GM18508 (cell line): ENCODE measurements at regions not wholly inside any gene's neighbourhood (a gene's known extent, or its start where the extent isn't known, plus 50 kb on each side); places are given as distances from the start of the nearest gene placed in this dataset.
"Not testable (repeated sequence)": the region's sequence is repeated elsewhere in the genome, so short reads cannot be mapped to it uniquely, and the experiment has no call there.

ENCODE experiments used
- ATAC-seq: cut with Tn5 transposase; IDR thresholded peaks from one replicate; pipeline ENCODE4 v1.9.1; 2021; ENCODE audit warnings: moderate number of reproducible peaks; ENCODE audit not compliant: insufficient read depth, unreplicated experiment

DNA sequence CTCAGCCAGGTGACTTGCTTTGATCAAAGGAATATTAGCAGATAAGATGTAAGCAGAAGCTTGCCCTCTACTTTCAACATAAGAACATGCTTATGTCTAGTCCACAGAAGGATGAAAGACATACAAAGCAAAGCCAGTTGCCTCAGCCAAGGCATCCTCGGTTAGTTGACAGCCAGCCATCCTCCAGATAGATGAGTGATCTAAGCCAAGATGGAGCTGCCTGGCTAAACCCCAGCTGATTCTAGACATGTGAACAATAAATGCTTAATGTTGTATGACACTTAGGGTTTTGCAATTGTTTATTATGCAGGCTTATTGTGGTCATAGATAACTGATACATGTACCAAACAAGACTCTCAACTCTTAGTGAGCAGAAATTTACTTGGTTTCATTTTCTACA lies 157.6 kb upstream of the TMTC2 start:
- ATAC-seq, result no peak

DNA sequence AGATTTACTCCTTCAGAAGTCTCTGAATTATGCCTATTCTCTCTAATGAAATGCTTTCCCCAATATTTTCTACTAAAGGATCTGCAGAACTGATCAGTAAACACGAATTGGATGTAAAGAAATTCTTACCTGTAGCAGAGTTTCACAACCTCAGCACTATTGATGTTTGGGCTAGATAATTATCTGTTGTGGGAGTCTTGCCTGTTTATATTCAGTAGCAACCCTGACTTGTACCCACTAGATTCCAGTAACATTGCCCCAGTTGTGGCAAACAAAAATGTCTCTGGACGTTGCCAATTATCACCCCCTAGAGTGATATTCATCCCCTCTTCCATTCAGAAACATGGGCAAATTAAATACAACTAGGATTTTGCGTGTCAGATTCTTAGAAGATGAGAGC lies 156.8 kb upstream of the TMTC2 start:
- ATAC-seq, result no peak

DNA sequence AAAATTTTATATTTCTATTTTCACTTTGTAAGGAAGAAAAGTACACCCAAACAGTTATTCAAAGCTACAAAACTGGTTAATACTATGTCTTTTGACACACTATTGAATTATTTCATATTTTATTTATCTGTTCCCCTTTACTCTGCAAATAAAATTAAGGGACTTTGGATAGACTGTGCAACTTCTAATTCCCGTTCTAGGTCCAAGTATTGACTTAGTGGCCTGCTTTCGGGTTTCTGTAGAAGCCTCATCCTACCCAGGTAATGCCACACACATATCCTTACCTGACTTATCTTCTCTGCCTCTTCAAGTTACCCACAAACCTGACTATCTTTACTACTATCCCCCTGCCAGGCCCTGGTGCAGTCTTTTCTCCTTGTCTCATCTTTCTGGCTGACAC lies 156.3 kb upstream of the TMTC2 start:
- no peak for ATAC-seq

DNA sequence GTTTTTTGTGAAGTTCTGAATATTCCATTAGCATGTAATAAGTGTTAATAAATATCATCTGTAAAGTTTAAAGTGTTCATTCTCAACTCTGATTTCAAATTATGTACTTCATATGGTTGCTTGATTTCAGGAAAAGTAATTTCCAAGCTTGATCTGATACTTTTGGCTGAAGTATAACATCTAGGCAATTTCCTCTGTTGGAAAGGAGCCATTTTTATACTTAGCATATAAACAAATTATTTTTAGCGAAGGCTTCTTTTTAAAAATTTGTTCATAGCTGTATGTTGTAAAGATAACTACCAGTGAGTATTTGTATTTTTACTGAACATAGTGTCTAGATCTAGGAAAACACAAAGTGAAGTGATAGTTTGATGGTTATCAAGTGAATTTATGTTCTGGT lies 153.4 kb upstream of the TMTC2 start:
- ATAC-seq, result no peak

DNA sequence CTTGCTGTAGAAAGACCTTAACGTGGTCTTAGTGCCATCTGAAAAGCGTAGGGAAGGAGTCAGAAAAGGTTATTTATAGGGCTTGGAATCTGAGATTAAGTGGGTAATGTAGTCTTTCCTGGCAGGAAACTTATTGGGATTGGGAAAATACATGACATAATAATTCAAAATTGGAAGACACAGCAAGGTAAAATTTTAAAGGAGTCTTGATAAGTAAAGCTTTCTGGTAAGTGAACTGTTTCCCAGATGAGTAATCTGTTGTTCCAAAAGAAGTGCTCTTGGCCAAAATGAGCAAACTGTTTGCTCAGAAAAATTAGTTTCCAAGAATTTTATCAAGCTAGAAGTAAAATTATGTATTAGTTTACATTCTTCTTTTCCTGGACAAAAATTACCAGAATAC lies 149.3 kb upstream of the TMTC2 start:
- ATAC-seq, result no peak

DNA sequence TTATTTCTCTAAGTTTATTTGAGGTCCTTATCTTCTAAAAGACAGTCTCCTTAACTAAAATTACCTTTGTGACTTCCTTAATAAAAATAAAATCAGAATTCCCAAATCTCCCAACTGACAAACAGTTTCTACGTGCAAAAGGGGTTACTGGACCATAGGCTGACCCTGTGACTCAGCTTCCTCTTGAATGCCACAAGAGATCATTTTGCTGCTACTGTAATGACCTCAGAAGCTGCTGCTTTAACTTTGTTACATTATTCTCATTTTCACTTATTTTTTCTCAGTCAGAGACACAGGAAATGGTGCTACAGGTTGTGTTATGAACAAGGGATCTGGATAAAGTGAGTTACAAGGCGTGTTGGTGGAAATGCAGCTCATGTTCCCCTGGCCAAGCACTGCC lies 132.2 kb upstream of the TMTC2 start:
- no peak for ATAC-seq

DNA sequence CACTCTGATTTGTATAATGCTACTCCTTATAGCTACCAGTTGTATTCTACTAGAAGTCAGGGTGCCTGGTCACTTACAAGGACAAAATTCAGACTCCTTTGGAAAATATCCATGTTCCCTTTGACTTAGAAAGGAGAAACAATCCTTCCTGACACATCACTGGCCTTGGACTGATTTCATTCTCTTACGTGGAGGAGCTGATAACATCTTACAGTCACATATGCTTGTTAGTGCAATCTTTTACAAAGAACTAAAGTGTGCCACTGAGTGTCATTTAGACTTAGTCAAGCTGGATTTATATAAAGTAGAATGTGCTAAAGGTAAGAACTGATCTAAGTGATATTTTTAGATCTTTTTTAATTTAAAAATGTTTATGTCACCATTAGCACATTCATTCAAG lies 131.0 kb upstream of the TMTC2 start:
- no peak for ATAC-seq

DNA sequence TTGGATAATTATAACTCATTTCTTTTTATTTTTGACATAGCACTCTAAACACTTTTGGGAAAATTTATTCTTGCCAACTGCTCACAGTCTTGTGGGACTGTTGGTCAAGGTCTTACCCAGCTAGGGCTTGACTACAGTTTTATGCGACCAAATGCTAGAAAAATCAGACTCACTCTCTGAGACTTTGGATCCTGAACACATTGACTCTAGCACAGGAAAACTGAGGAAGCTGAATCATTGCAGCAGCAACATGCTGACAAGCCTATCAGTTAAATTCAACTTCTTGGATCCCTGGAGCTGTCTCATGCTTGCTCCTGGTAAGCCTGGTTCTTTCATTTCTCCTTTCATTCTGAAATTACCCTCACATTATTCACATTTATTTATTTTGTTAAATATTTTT lies 120.7 kb upstream of the TMTC2 start:
- ATAC-seq, result no peak

DNA sequence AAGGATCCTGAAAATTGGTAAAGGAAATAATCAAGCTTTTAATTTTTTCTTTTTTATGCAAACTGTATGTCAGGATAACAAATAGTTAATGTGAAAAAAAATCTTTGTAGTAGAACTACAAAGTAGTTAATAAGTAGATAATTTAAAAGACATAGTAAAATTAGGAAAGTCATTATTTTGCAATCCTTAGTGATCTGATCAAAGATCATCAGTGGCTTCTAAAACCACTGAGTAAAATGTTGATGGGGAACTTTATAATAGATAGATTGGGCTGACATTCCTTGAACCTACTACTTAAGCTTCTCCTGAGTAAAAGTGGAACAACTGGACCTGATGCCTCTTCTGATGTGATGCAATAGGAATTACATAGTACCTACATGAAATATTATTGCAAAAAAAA lies 119.0 kb upstream of the TMTC2 start:
- no peak for ATAC-seq

DNA sequence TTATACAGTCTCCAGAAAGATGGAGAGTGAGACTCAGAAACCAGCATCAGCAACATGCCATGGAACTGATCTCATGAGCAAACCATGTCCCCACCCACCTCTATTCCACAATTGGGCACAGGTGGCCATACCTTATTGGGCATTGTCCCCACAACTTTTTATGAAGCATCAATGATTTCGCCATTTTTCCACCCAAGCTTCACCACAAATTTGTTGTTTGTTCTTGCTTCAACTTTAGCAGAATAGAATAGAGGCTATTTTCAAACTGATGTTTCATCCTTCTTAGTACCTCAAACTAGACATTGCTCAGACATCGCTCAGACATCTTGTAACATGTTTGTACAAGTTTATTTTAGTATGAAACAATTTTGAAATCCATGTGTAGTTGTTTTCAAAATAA lies 112.5 kb upstream of the TMTC2 start:
- ATAC-seq, result no peak

DNA sequence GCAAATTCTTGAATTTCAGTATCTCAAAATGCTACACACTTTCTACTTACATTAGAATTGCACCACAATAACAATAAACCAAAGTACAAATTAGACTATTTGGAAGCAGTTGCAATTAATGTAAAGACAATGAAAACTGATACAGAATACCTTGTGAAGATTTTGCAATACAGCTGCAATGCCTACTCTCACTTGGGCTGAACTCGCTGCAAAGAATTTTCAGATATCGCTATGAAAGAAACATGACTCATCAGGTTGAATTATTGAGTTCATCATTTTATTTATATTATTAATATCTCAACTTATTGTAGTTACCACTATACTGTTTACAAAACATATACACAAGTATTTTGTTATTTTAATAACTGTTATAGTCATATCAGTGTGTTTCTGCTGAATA lies 108.0 kb upstream of the TMTC2 start:
- no peak for ATAC-seq

DNA sequence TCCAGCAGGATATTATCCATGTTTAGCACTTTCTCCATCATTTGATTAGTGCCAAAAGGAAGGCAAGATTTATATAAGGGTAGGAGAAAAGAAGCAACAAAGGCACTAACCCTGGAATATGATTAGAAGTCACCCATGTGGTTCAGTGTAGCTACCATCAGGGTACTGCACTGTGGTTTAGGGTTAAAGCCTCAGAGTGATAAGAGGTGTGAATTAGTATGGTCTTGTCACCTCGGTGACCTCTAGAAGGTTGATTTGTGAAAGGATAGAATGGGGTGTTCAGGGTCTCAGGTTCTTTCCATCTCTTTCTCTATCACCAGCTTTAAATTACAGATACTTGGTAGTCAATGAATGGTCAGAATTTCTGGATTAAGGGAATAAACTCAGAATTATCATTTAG lies 103.0 kb upstream of the TMTC2 start:
- no peak for ATAC-seq

DNA sequence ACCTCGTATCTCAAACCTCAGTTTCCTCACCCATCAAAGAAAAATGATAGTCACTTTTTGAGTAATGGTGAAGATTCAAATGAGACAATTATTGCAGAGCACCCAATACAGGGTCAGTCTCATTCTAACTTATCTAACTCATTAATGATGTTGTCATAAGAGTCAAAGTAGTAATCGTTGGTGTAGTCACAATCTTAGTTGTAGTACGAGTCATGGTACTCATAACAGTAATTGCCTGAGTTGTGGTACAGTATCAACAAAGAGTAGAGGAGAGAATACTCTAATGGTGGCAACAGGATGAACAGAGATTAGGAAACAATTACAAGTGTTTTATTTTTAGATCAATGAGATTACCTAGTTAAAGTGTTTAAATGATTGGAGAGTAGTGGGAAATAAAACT lies 93.6 kb upstream of the TMTC2 start:
- ATAC-seq, result peak; percentile 66

DNA sequence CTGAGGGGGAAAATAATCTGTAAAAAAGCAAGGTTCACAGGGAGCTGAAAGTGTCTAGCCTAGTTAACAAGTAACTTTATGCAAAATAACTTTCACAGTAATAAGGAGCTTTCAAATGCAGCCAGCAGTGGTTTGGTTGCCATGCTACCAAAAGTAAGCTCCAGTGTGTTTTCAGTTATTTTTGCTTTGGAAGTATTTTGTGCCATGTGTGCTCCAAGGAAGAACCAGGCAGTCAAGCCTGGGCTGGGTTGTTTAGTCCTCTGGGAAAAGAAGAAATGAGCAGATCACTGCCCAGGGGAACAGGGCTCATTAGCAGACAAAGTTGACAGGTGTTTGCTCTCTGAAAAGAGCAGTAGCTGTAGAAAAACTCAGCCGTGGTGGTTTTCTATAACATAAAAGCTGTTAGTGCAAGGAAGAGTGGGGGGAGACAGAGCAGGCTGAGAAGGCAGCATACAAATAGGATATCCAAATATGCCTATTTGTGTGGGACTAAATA lies 92.8 kb upstream of the TMTC2 start:
- peak; percentile 95 for ATAC-seq

DNA sequence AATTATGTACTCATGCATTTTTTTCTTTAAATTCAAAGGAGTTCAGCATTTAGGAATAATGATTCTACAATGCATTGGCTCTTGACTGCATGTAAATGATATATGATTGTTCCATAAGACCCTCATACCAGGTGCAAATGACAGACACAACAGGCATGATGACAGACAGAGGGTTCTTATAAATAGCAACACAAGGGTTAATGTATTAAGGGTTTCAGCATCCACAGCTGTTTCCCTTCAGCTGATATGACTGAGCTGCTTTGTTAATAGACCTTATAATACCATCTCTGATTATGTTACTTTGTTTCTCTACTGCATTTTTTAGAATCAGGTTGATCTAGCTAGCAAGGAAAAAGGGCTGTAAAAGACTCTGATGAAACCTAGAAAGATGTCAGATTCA lies 90.8 kb upstream of the TMTC2 start:
- ATAC-seq, result no peak

DNA sequence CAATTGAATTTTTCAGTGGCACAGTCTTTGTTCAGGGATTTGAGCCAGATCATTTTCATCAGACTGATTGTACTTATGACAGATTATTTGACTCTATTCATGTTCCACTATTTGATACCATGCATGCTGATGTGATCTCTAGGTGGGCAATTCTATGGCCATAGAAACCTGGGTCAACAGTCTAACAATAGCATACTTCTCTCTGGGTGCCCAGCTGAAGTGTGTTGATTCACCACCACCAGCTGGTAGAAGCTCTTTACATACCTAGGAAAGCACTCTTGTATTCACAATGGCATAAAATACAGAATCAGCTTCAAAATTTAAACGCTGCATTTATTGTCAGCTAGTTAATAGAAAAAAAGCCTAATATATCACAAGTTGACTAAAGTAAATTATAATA lies 90.2 kb upstream of the TMTC2 start:
- ATAC-seq, result no peak

DNA sequence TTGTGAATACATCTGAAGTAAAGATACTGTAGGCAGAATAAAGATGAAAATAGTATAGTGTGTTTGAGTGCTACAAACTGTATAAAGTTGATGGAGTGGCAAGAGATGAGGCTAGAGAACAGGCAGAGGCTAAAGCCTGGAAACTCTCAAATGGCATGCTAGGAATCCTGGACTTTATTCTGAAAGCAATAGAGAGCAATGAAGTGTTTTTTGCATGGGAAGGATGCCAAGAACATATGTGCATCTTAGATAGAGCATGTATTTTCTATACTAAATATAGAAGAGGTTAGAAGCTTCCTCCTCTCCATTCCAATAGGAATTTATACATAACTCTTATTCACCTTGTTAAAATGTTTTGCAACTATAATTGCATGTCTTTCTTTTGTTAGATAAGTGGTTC lies 86.3 kb upstream of the TMTC2 start:
- no peak for ATAC-seq

DNA sequence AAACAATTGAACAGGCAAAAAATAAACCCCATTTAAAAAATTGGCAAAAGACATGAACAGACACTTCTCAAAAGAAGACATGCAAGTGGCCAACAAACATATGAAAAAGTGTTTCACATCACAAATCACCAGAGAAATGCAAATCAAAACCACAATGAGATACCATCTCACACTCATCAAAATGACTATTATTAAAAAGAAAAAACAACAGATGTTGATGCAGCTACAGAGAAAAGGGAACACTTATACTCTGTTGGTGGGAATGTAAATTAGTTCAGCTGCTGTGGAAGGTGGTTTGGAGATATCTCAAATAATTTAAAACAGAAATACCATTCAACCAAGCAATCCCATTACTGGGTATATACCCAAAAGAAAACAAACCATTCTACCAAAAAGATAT lies 83.1 kb upstream of the TMTC2 start:
- ATAC-seq, result not testable (repeated sequence)

DNA sequence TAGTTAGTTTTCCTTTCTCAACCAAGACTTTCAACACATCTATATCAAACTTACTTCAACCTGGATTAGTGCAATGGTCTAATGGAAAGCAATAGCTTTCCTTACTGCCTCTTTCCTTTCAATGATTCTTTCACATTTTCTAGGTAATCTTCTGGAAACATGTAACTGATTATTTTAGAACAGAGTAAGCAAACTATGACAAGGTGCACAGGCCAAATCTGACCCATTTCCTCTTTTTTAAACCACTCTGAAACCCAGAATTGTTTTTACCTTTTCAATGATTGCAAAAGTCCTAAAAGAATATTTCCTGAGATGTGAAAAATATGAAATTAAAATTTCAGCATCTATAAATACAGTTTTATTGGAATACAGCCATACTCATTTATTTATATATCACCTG lies 81.6 kb upstream of the TMTC2 start:
- peak; percentile 52 for ATAC-seq

DNA sequence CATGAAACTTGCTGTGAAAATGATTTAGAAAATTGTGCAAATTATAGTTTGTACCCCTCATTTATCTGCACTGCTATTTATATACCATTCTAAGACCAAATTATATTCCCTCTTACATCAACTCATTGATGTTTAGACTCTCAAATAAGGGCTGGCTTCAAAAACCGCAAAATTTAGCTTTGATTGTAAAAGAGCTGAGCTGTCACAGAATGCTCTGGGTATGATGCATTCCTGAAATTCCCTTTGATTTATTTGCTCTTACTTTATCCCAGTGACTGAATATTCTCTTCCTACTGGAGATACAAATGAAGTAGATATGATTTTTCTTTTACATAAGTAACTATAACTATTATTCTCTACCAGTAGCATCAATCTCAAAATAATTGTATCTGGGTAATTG lies 78.0 kb upstream of the TMTC2 start:
- ATAC-seq, result no peak

DNA sequence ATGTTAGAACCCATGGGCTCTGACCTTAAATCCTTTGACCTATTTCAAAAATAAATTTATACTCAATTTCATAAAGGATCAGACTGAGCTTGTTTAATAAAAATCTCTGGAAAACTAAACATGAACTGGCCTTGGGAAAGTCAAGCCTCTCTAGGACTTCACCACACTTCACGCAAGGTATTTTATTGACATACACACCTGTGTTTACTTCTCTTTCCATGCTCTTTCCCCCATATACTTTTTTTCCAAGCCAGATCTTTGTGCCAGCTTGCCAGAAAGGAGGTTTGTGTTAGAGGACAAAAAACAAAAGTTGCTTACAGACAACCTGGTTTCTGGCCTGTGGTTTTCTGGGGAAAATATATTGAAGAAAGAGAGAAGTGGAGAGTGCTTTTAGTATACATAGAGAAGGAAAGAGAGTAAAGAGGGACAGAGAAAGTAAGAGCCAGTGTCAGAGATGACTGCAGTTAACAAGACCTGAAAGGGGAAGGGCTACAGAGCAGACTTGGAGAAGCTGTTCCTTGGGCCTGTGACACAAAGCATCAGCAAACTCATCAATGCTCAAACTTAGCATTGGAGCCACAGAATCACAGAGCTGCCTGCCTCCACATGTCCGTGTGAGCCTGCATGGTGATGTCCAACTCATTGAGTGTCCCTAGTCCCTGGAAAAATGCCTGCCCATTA lies 77.3 kb upstream of the TMTC2 start:
- ATAC-seq, result no peak

DNA sequence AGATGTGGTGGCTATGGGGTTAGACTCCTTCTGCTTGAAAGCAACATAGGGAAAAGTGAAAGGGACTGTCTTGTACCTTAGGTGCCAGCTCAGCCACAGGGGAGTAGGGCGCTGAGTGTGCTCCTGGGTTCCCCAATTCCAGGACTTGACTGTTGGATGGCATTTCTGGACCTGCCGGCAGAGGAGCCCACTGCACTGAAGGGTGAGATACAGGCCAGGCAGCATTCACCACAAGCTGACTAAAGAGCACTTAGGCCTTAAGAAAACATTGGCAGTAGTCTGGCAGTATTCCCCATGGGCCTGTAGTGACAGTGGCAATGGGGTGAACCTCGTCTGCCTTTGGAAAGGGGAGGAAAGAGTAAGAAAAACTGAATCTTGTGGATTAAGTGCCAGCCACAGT lies 67.1 kb upstream of the TMTC2 start:
- no peak for ATAC-seq

DNA sequence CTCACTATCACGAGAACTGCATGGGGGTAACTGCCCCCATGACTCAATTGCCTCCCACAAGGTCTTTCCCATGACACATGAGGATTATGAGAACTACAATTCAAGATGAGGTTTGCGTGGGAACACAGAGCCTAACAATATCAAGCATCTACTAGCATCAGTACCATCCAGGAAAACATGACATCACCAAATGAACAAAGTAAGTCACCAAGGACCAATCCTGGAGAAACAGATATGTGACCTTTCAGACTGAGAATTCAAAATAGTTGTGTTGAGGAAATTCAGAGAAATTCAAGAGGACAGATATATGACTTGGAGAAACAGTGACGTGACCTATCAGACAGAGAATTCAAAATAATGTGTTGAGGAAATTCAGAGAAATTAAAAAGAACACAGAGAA lies 65.8 kb upstream of the TMTC2 start:
- no peak for ATAC-seq
